AG04450 (cell line): ENCODE measurements at regions not wholly inside any gene's neighbourhood (a gene's known extent, or its start where the extent isn't known, plus 50 kb on each side); places are given as distances from the start of the nearest gene placed in this dataset.

Source experiments
- CTCF ChIA-PET: fragments of 300-600, 350-600 bp; formaldehyde crosslinking; extraction: SDS; loops from one replicate; lab custom pipeline; 2022; ENCODE audit warnings: antibody characterized with exemption, inconsistent platforms; lab: Charles Lee
- POLR2A ChIA-PET: fragments of 350-600 bp; formaldehyde crosslinking; extraction: SDS; loops from one replicate; lab custom pipeline; 2021; ENCODE audit warnings: antibody characterized with exemption, inconsistent platforms; lab: Yijun Ruan, JAX
- DNase-seq: peaks from one replicate; pipeline ENCODE4 v3.0.0-alpha.2; 2011; ENCODE audit warnings: low read depth, low spot score
- H3K27ac ChIP-seq: one replicate; pipeline ENCODE4 v1.5.1; 2012; ENCODE audit warnings: low read depth, low read length, control low read depth
- H3K27me3 ChIP-seq: one replicate; pipeline ENCODE4 v1.6.0; 2012; ENCODE audit warnings: low read length; ENCODE audit not compliant: control insufficient read depth, insufficient read depth
- H3K4me3 ChIP-seq: 2 replicates; pipeline ENCODE4 v1.5.1; 2011; ENCODE audit warnings: mild to moderate bottlenecking, low read depth, low read length, control low read depth
- H3K9me3 ChIP-seq: 2 replicates; pipeline ENCODE4 v1.5.1; 2012; ENCODE audit warnings: low read length; ENCODE audit not compliant: control insufficient read depth, insufficient read depth
- CTCF ChIP-seq: IDR thresholded peaks from 2 replicates; pipeline ENCODE4 v1.5.1; 2011; ENCODE audit warnings: low read depth, low read length, control low read depth, inconsistent platforms

GRCh38 chr18:41501848-41502247 is 453.2 kb upstream of the PIK3C3 start:
- H3K27me3 ChIP-seq = no peaks in the 10 kb centered on the region
- ChIA-PET POLR2A (no interaction called here), CTCF (no interaction called here)
- H3K4me3 ChIP-seq = no peak overlapping the region
- DNase-seq = no peak
- no peak for TF ChIP-seq CTCF
- H3K27ac ChIP-seq = no peak overlapping the region
- no peaks in the 10 kb centered on the region for H3K9me3 ChIP-seq

GRCh38 chr18:41499345-41499744 is 455.7 kb upstream of the PIK3C3 start:
- no peak for TF ChIP-seq CTCF
- Histone ChIP-seq H3K27ac (no peak overlapping the region), H3K27me3 (no peaks in the 10 kb centered on the region), H3K4me3 (no peak overlapping the region), H3K9me3 (no peaks in the 10 kb centered on the region)
- ChIA-PET CTCF (no interaction called here), POLR2A (no interaction called here)
- DNase-seq = no peak

GRCh38 chr18:41490861-41491260 is 464.2 kb upstream of the PIK3C3 start:
- Histone ChIP-seq H3K9me3 (no peaks in the 10 kb centered on the region), H3K4me3 (no peak overlapping the region), H3K27me3 (no peaks in the 10 kb centered on the region), H3K27ac (no peak overlapping the region)
- DNase-seq = no peak
- no peak for TF ChIP-seq CTCF
- POLR2A ChIA-PET = no interaction called here
- CTCF ChIA-PET = no interaction called here

- H3K9me3 ChIP-seq = no peaks in the 10 kb centered on the region
- DNase-seq = no peak
- ChIA-PET CTCF (no interaction called here), POLR2A (no interaction called here)
- H3K27ac ChIP-seq = no peak overlapping the region
- no peak for TF ChIP-seq CTCF
- no peak overlapping the region for H3K4me3 ChIP-seq
- H3K27me3 ChIP-seq = no peaks in the 10 kb centered on the region
Observed at GRCh38 chr18:41486575-41486974, 468.5 kb upstream of the PIK3C3 start.

- ChIA-PET POLR2A (no interaction called here), CTCF (no interaction called here)
- TF ChIP-seq CTCF = no peak
- Histone ChIP-seq H3K9me3 (no peaks in the 10 kb centered on the region), H3K27me3 (no peaks in the 10 kb centered on the region), H3K27ac (no peak overlapping the region), H3K4me3 (no peak overlapping the region)
- DNase-seq = no peak
Observed at GRCh38 chr18:41484069-41484468, 471.0 kb upstream of the PIK3C3 start.
